ENCODE measurements at regions not wholly inside any gene's neighbourhood (a gene's known extent, or its start where the extent isn't known, plus 50 kb on each side); places are given as distances from the start of the nearest gene placed in this dataset.

GRCh38 chr12:124177276-124177950, 117.5 kb upstream of the RFLNA start:
- no peak for ATAC-seq
- TF ChIP-seq POU6F1 (CRISPR knock-in tag; IDR thresholded peaks at IDR 0.05; ENCODE audit: borderline replicate concordance, low read depth) (no peak), ZFP30 (CRISPR knock-in tag; IDR thresholded peaks at IDR 0.05) (no peak), ZC3H10 (CRISPR knock-in tag; IDR thresholded peaks at IDR 0.05) (no peak), TSHZ2 (CRISPR knock-in tag; IDR thresholded peaks at IDR 0.05) (no peak), CSRNP3 (CRISPR knock-in tag; IDR thresholded peaks at IDR 0.05) (no peak), ZNF565 (CRISPR knock-in tag; conservative IDR thresholded peaks at IDR 0.05; ENCODE audit: low read depth) (no peak), PATZ1 (CRISPR knock-in tag; IDR thresholded peaks at IDR 0.05; ENCODE audit: borderline replicate concordance) (no peak), TCF4 (CRISPR knock-in tag; IDR thresholded peaks at IDR 0.05; ENCODE audit: borderline replicate concordance) (no peak), TOX (CRISPR knock-in tag; IDR thresholded peaks at IDR 0.05; ENCODE audit: borderline replicate concordance) (no peak), ZFP3 (CRISPR knock-in tag; IDR thresholded peaks at IDR 0.05) (no peak), ARNTL (CRISPR knock-in tag; IDR thresholded peaks at IDR 0.05; ENCODE audit: borderline replicate concordance, low read depth) (no peak), PPARA (CRISPR knock-in tag; IDR thresholded peaks at IDR 0.05; ENCODE audit: borderline replicate concordance) (no peak), ISL1 (CRISPR knock-in tag; IDR thresholded peaks at IDR 0.05) (no peak), ZNF8 (CRISPR knock-in tag; IDR thresholded peaks at IDR 0.05) (no peak), CSDC2 (CRISPR knock-in tag; IDR thresholded peaks at IDR 0.05) (no peak), ESRRG (CRISPR knock-in tag; IDR thresholded peaks at IDR 0.05) (no peak), BACH2 (CRISPR knock-in tag; IDR thresholded peaks at IDR 0.05; ENCODE audit: borderline replicate concordance) (no peak), ZNF70 (CRISPR knock-in tag; IDR thresholded peaks at IDR 0.05) (no peak), CREB5 (CRISPR knock-in tag; IDR thresholded peaks at IDR 0.05; ENCODE audit: low read depth) (no peak)

- ATAC-seq: no peak
- TF ChIP-seq RARB (CRISPR knock-in tag; IDR thresholded peaks at IDR 0.05) (no peak), OSR1 (CRISPR knock-in tag; IDR thresholded peaks at IDR 0.05) (no peak), ZC3H10 (CRISPR knock-in tag; IDR thresholded peaks at IDR 0.05) (no peak), ZFP30 (CRISPR knock-in tag; IDR thresholded peaks at IDR 0.05) (no peak), ZNF70 (CRISPR knock-in tag; IDR thresholded peaks at IDR 0.05) (no peak), BACH2 (CRISPR knock-in tag; IDR thresholded peaks at IDR 0.05; ENCODE audit: borderline replicate concordance) (no peak), ZNF8 (CRISPR knock-in tag; IDR thresholded peaks at IDR 0.05) (no peak), ISL1 (CRISPR knock-in tag; IDR thresholded peaks at IDR 0.05) (no peak), ZFP3 (CRISPR knock-in tag; IDR thresholded peaks at IDR 0.05) (no peak), ZNF565 (CRISPR knock-in tag; conservative IDR thresholded peaks at IDR 0.05; ENCODE audit: low read depth) (no peak), TCF4 (CRISPR knock-in tag; IDR thresholded peaks at IDR 0.05; ENCODE audit: borderline replicate concordance) (no peak)
These were observed 117.0 kb upstream of the RFLNA start for GRCh38 chr12:124177951-124178316.

Measured in SK-N-SH treated with all-trans-retinoic acid at 6 μM for 48 hours (cell line).